ENCODE measurements at regions not wholly inside any gene's neighbourhood (a gene's known extent, or its start where the extent isn't known, plus 50 kb on each side); places are given as distances from the start of the nearest gene placed in this dataset.

DNA sequence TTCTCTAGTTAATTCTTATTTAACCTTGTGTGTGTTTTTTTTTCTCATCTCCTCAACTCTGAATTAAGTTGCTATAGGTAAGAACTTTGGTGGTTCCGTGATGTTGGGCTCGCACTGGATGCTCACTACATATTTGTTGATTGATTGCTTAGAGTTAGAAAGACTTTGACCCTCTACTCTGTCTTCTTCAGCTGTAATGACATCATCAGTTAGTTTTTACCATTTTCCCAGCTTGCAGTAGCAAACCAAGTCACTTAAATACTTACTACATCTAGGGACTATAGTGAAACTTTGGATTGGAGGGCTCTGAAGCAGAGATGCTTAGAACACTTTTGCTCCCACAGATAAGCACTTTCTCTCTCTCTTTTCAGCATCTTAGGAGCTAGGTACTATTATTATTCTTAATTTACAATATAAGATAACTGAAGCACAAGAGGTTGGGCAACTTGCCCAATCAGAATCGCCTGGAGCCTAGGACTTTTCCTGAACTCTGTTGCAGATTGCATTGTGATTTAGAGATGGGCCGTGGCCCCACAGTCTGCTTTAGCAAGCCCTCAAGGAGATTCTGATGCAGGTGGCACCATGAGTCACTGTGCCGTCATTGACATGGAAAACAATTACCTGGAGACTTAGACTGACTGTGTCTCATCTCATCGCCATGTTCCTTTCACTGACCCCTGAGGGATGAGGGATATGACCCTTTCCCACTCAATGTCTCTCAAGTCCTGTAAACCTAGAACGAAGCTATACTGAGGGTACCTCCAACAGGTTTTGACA is 471.9 kb upstream of the PODXL start:
- no peaks in the 10 kb centered on the region for H3K36me3 ChIP-seq (ENCODE audit: control insufficient read depth in 2 of 2, extremely low read depth in 1 of 2, insufficient read depth in 2 of 2, low read length in 2 of 2)
- intact Hi-C loops (cut with micrococcal nuclease), result no loop called here
- no peak overlapping the region for H3K9ac ChIP-seq (replicated peaks; ENCODE audit: extremely low read depth, insufficient read depth, low read length)
- no peaks in the 10 kb centered on the region for H3K4me1 ChIP-seq (ENCODE audit: control insufficient read depth, extremely low read depth, insufficient read depth, low read length)
- TF ChIP-seq POLR2AphosphoS5 (IDR thresholded peaks at IDR 0.05; ENCODE audit: insufficient read depth, low read depth, low read length), result no peak
- H3K27me3 ChIP-seq (ENCODE audit: control insufficient read depth in 2 of 2, insufficient read depth in 2 of 2, low read length in 2 of 2), result peaks cover 3 to 4% of the 10 kb centered on the region in 2 experiments
- DNase-seq (ENCODE audit: low read depth, low spot score) (no peak), FAIRE-seq (no peak)
- ChIA-PET POLR2A (no interaction called here), CTCF (interaction anchor here (0.6 kb wide), 1 partner anchor 53 kb away, joined by 3 read pairs; no protein-coding TSS in a partner anchor)
- H3K4me2 ChIP-seq (ENCODE audit: insufficient read depth, low read length), result no peak overlapping the region
- BruUV-seq (replicated peaks), result no TSS peak
- H4K20me1 ChIP-seq (replicated peaks; ENCODE audit: control insufficient read depth, extremely low read depth, insufficient read depth, low read length), result no peaks in the 10 kb centered on the region
- H3K9me1 ChIP-seq (replicated peaks; ENCODE audit: control insufficient read depth, extremely low read depth, insufficient read depth, low read length), result no peaks in the 10 kb centered on the region
- no peaks in the 10 kb centered on the region for H3K9me3 ChIP-seq (replicated peaks; ENCODE audit: control insufficient read depth, insufficient read depth, low read length)
- H2AFZ ChIP-seq (ENCODE audit: low read depth, low read length), result no peak overlapping the region
- no peak overlapping the region for H3K27ac ChIP-seq (ENCODE audit: insufficient read depth, low read depth, low read length)
- H3K79me2 ChIP-seq (ENCODE audit: control insufficient read depth, insufficient read depth, low read length), result no peaks in the 10 kb centered on the region
- dilution Hi-C loops (cut with MboI; ENCODE audit: extremely low pct_ligation_motif_present, low sequenced_read_pairs), result no loop called here
- no peak overlapping the region for H3K4me3 ChIP-seq (replicated peaks in 1 of 3; ENCODE audit: insufficient read depth in 1 of 3, low read depth in 1 of 3, low read length in 3 of 3)

DNA sequence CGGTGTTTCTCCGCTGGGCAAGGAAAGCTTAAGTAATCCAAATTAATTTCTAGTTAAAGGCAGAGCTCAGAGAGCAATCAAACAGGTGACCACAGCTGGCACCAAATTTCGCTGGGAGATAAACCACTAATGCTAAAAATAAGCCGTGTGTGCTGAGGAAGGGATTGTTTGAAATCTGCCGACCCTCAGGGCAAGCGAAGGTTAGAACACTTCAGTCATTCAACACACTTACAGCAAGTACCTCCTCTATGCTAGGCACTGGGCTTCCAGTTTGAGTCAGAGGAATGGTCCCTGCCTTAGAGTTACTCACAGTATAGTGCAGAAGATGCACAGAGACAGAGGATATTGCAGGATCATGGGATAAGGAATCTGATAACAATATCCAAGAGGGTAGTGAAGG is 467.9 kb upstream of the PODXL start:
- Histone ChIP-seq H3K9me1 (replicated peaks; ENCODE audit: control insufficient read depth, extremely low read depth, insufficient read depth, low read length) (no peaks in the 10 kb centered on the region), H3K9me3 (replicated peaks; ENCODE audit: control insufficient read depth, insufficient read depth, low read length) (no peaks in the 10 kb centered on the region), H3K36me3 (ENCODE audit: control insufficient read depth in 2 of 2, extremely low read depth in 1 of 2, insufficient read depth in 2 of 2, low read length in 2 of 2) (no peaks in the 10 kb centered on the region), H3K9ac (replicated peaks; ENCODE audit: extremely low read depth, insufficient read depth, low read length) (no peak overlapping the region), H3K4me3 (replicated peaks in 1 of 3; ENCODE audit: insufficient read depth in 1 of 3, low read depth in 1 of 3, low read length in 3 of 3) (no peak overlapping the region), H2AFZ (ENCODE audit: low read depth, low read length) (no peak overlapping the region), H3K4me2 (ENCODE audit: insufficient read depth, low read length) (no peak overlapping the region), H3K4me1 (ENCODE audit: control insufficient read depth, extremely low read depth, insufficient read depth, low read length) (no peaks in the 10 kb centered on the region), H3K27ac (ENCODE audit: insufficient read depth, low read depth, low read length) (no peak overlapping the region), H3K79me2 (ENCODE audit: control insufficient read depth, insufficient read depth, low read length) (no peaks in the 10 kb centered on the region), H4K20me1 (replicated peaks; ENCODE audit: control insufficient read depth, extremely low read depth, insufficient read depth, low read length) (no peaks in the 10 kb centered on the region), H3K27me3 (ENCODE audit: control insufficient read depth in 2 of 2, insufficient read depth in 2 of 2, low read length in 2 of 2) (peaks cover 0 to 3% of the 10 kb centered on the region in 2 experiments)
- TF ChIP-seq POLR2AphosphoS5 (IDR thresholded peaks at IDR 0.05; ENCODE audit: insufficient read depth, low read depth, low read length) (no peak), FOS (IDR thresholded peaks at IDR 0.05; ENCODE audit: borderline replicate concordance, insufficient read depth, low read length) (no peak), JUN (IDR thresholded peaks at IDR 0.05; ENCODE audit: borderline replicate concordance, insufficient read depth, insufficient read length, low read depth) (no peak)
- TF ChIP-seq, protein P1, sequence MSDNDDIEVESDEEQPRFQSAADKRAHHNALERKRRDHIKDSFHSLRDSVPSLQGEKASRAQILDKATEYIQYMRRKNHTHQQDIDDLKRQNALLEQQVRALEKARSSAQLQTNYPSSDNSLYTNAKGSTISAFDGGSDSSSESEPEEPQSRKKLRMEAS (IDR thresholded peaks at IDR 0.05; ENCODE audit: insufficient read depth, insufficient read length), result no peak
- TF ChIP-seq, protein P2, sequence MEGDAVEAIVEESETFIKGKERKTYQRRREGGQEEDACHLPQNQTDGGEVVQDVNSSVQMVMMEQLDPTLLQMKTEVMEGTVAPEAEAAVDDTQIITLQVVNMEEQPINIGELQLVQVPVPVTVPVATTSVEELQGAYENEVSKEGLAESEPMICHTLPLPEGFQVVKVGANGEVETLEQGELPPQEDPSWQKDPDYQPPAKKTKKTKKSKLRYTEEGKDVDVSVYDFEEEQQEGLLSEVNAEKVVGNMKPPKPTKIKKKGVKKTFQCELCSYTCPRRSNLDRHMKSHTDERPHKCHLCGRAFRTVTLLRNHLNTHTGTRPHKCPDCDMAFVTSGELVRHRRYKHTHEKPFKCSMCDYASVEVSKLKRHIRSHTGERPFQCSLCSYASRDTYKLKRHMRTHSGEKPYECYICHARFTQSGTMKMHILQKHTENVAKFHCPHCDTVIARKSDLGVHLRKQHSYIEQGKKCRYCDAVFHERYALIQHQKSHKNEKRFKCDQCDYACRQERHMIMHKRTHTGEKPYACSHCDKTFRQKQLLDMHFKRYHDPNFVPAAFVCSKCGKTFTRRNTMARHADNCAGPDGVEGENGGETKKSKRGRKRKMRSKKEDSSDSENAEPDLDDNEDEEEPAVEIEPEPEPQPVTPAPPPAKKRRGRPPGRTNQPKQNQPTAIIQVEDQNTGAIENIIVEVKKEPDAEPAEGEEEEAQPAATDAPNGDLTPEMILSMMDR (IDR thresholded peaks at IDR 0.05; ENCODE audit: extremely low read depth in 1 of 2, insufficient read depth in 1 of 2, low read depth in 1 of 2, low read length in 2 of 2), result no peak
- FAIRE-seq (no peak), DNase-seq (ENCODE audit: low read depth, low spot score) (no peak)
- dilution Hi-C loops (cut with MboI; ENCODE audit: extremely low pct_ligation_motif_present, low sequenced_read_pairs), result no loop called here
- intact Hi-C loops (cut with micrococcal nuclease), result no loop called here
- ChIA-PET CTCF (no interaction called here), POLR2A (no interaction called here)
- no TSS peak for BruUV-seq (replicated peaks)
